ENCODE measurements at regions not wholly inside any gene's neighbourhood (a gene's known extent, or its start where the extent isn't known, plus 50 kb on each side); places are given as distances from the start of the nearest gene placed in this dataset.

GRCh38 chr3:118526758-118527513, 507.7 kb downstream of the IGSF11 start:
- TF ChIP-seq, protein P1, sequence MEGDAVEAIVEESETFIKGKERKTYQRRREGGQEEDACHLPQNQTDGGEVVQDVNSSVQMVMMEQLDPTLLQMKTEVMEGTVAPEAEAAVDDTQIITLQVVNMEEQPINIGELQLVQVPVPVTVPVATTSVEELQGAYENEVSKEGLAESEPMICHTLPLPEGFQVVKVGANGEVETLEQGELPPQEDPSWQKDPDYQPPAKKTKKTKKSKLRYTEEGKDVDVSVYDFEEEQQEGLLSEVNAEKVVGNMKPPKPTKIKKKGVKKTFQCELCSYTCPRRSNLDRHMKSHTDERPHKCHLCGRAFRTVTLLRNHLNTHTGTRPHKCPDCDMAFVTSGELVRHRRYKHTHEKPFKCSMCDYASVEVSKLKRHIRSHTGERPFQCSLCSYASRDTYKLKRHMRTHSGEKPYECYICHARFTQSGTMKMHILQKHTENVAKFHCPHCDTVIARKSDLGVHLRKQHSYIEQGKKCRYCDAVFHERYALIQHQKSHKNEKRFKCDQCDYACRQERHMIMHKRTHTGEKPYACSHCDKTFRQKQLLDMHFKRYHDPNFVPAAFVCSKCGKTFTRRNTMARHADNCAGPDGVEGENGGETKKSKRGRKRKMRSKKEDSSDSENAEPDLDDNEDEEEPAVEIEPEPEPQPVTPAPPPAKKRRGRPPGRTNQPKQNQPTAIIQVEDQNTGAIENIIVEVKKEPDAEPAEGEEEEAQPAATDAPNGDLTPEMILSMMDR (IDR thresholded peaks at IDR 0.05): no peak
- no peak for TF ChIP-seq POLR2A (IDR thresholded peaks at IDR 0.05)

Measured in thyroid gland (tissue), 4 donors.